Body of pancreas (tissue), 4 donors: ENCODE measurements at regions not wholly inside any gene's neighbourhood (a gene's known extent, or its start where the extent isn't known, plus 50 kb on each side); places are given as distances from the start of the nearest gene placed in this dataset.

Experiments
- ATAC-seq: fragments of 150-250 bp; one replicate; pipeline ENCODE4 v1.9.1; 2016
- DNase-seq, 4 donors: peaks; one replicate each; pipeline ENCODE4 v3.0.0-alpha.2; 2019
- H3K27ac ChIP-seq, 4 donors: fragments of 200-600 bp; sonication (generic); 1 replicate in 3 of 4; 2 replicates in 1 of 4; pipeline versions ENCODE4 v1.5.1 to v1.6.1; 2016 to 2019; ENCODE audit warnings: mild to moderate bottlenecking in 1 of 4, mixed read lengths in 1 of 4, moderate library complexity in 1 of 4
- H3K27me3 ChIP-seq, 2 donors: fragments of 200-600 bp; sonication (generic); one replicate each; pipeline ENCODE4 v1.6.0; 2016; ENCODE audit warnings: mild to moderate bottlenecking in 1 of 2
- H3K36me3 ChIP-seq, 2 donors: fragments of 200-600 bp; sonication (generic); replicated peaks in 1 of 2; 2 replicates each; pipeline ENCODE4 v1.5.1; 2016; ENCODE audit warnings: low read depth in 2 of 2; ENCODE audit not compliant: insufficient read depth in 1 of 2
- H3K4me1 ChIP-seq: fragments of 200-600 bp; sonication (generic); one replicate; pipeline ENCODE4 v1.6.0; 2016
- H3K4me3 ChIP-seq, 2 donors: fragments of 200-600 bp; sonication (generic); 1 replicate in 1 of 2; 2 replicates in 1 of 2; pipeline ENCODE4 v1.5.1; 2016 to 2019
- H3K9me3 ChIP-seq, 3 donors: fragments of 200-600 bp; sonication (generic); 1 replicate in 2 of 3; 2 replicates in 1 of 3; pipeline ENCODE4 v1.5.1; 2016
- CTCF ChIP-seq, 7 experiments: fragments of 450-650 bp in 4 of 7; fragments of 200-600 bp in 3 of 7; sonication (generic) in 3 of 7; IDR thresholded peaks; one replicate each; pipeline ENCODE4 v1.5.1; 2016 to 2019; ENCODE audit warnings: antibody characterized with exemption in 7 of 7
- POLR2A ChIP-seq, 3 donors: fragments of 450-650 bp; IDR thresholded peaks; one replicate each; pipeline ENCODE4 v1.6.1; 2016; ENCODE audit warnings: antibody characterized with exemption in 3 of 3, mild to moderate bottlenecking in 2 of 3
- WGBS, 2 donors: methylation state at CpG; one replicate each; pipeline ENCODE4 v1.1.5; 2017; 5-methylcytosine and 5-hydroxymethylcytosine counted together
- intact Hi-C: fragments of 100-400 bp; cut with DNase I; formaldehyde crosslinking; loops from one replicate; pipeline ENCODE4 v1.15.1; 2023

- no peak for ATAC-seq
- intact Hi-C loops, result no loop called here
- H3K27me3 ChIP-seq, result no peaks in the 10 kb centered on the region
- no peak overlapping the region for H3K4me3 ChIP-seq
- no peaks in the 10 kb centered on the region for H3K36me3 ChIP-seq
- no peaks in the 10 kb centered on the region for H3K9me3 ChIP-seq
- no peak overlapping the region for H3K27ac ChIP-seq
- WGBS, 2 donors, result 41 to 73% methylated on average over 3 of the region's 3 CpGs
- TF ChIP-seq CTCF (IDR thresholded peaks at IDR 0.05), result no peak
- no peaks in the 10 kb centered on the region for H3K4me1 ChIP-seq
- DNase-seq, result no peak
These were observed 116.0 kb downstream of the CCT6B start for GRCh38 chr17:34845296-34845695.

GRCh38 chr17:34843682-34844081 lies 117.6 kb downstream of the CCT6B start:
- DNase-seq, result no peak
- no peaks in the 10 kb centered on the region for H3K36me3 ChIP-seq
- no peak overlapping the region for H3K27ac ChIP-seq

GRCh38 chr17:34842235-34842634 lies 119.0 kb downstream of the CCT6B start:
- no peak overlapping the region for H3K27ac ChIP-seq
- no peak overlapping the region for H3K4me3 ChIP-seq
- TF ChIP-seq CTCF (IDR thresholded peaks at IDR 0.05), result no peak
- TF ChIP-seq POLR2A (IDR thresholded peaks at IDR 0.05), result no peak
- intact Hi-C loops, result no loop called here
- no peaks in the 10 kb centered on the region for H3K36me3 ChIP-seq
- WGBS, 2 donors, result 88 to 89% methylated on average over 3 to 5 of the region's 5 CpGs
- DNase-seq (no peak), ATAC-seq (no peak)
- no peaks in the 10 kb centered on the region for H3K4me1 ChIP-seq
- H3K9me3 ChIP-seq, result no peaks in the 10 kb centered on the region
- H3K27me3 ChIP-seq, result no peaks in the 10 kb centered on the region

More at GRCh38 chr17:34843682-34844081, 117.6 kb downstream of the CCT6B start:
- TF ChIP-seq CTCF (IDR thresholded peaks at IDR 0.05), result no peak
- no peak for TF ChIP-seq POLR2A (IDR thresholded peaks at IDR 0.05)
- Histone ChIP-seq H3K9me3 (no peaks in the 10 kb centered on the region), H3K4me1 (no peaks in the 10 kb centered on the region), H3K27me3 (no peaks in the 10 kb centered on the region), H3K4me3 (no peak overlapping the region)
- ATAC-seq, result no peak
- WGBS, 2 donors, result 64 to 73% methylated on average over 3 of the region's 3 CpGs
- intact Hi-C loops, result no loop called here

GRCh38 chr17:34841467-34841866 lies 119.8 kb downstream of the CCT6B start:
- no peaks in the 10 kb centered on the region for H3K27me3 ChIP-seq
- WGBS, 2 donors, result 44% methylated on average over 1 of the region's 1 CpG; no CpG with 5 or more reads in 1 of the 2 donors
- H3K27ac ChIP-seq, result no peak overlapping the region
- intact Hi-C loops, result no loop called here
- no peak for ATAC-seq
- H3K4me3 ChIP-seq, result no peak overlapping the region
- TF ChIP-seq POLR2A (IDR thresholded peaks at IDR 0.05) (no peak), CTCF (IDR thresholded peaks at IDR 0.05) (no peak)
- no peak for DNase-seq
- no peaks in the 10 kb centered on the region for H3K36me3 ChIP-seq
- H3K9me3 ChIP-seq, result no peaks in the 10 kb centered on the region
- H3K4me1 ChIP-seq, result no peaks in the 10 kb centered on the region

GRCh38 chr17:34840750-34841149 lies 120.5 kb downstream of the CCT6B start:
- intact Hi-C loops, result no loop called here
- H3K4me3 ChIP-seq, result no peak overlapping the region
- no peaks in the 10 kb centered on the region for H3K36me3 ChIP-seq
- DNase-seq (no peak), ATAC-seq (no peak)
- no peak for TF ChIP-seq POLR2A (IDR thresholded peaks at IDR 0.05)
- no peak for TF ChIP-seq CTCF (IDR thresholded peaks at IDR 0.05)
- H3K4me1 ChIP-seq, result no peaks in the 10 kb centered on the region
- no peaks in the 10 kb centered on the region for H3K9me3 ChIP-seq
- H3K27me3 ChIP-seq, result no peaks in the 10 kb centered on the region
- H3K27ac ChIP-seq, result no peak overlapping the region
- WGBS, 2 donors, result 54 to 64% methylated on average over 4 of the region's 4 CpGs
